GM12878 (cell line): ENCODE measurements at regions not wholly inside any gene's neighbourhood (a gene's known extent, or its start where the extent isn't known, plus 50 kb on each side); places are given as distances from the start of the nearest gene placed in this dataset.

Experiments used
- ATAC-seq: fragments of 200-7000 bp; cut with Tn5 transposase; 3 replicates; pipeline ENCODE4 v1.9.1; 2020; ENCODE audit warnings: mild to moderate bottlenecking, moderate library complexity
- BruUV-seq: library from RNA; stranded (reverse); fragments of 400-500 nt; replicated peaks from 2 replicates; lab custom pipeline; 2021; lab: Mats Ljungman, UMichigan
- CTCF ChIA-PET: fragments of 300-600 bp; sonication (Branson Sonifier 250); formaldehyde crosslinking; extraction: SDS; loops from one replicate; lab custom pipeline; 2021; ENCODE audit warnings: inconsistent platforms; lab: Yijun Ruan, JAX
- POLR2A ChIA-PET: fragments of 350-600 bp; formaldehyde crosslinking; extraction: SDS; loops from one replicate; lab custom pipeline; 2021; ENCODE audit warnings: inconsistent platforms; lab: Charles Lee
- RAD21 ChIA-PET: fragments of 300-600 bp; sonication (Branson Sonifier 250); formaldehyde crosslinking; loops from one replicate; lab custom pipeline; 2023; ENCODE audit warnings: antibody characterized with exemption; ENCODE audit not compliant: unreplicated experiment; lab: Charles Lee
- SMC1A ChIA-PET: fragments of 300-600 bp; sonication (Branson Sonifier 250); formaldehyde crosslinking; loops from one replicate; lab custom pipeline; 2023; ENCODE audit not compliant: unreplicated experiment, uncharacterized antibody; lab: Charles Lee
- DNase-seq: peaks from one replicate; pipeline ENCODE4 v3.0.0-alpha.2; 2011; ENCODE audit warnings: low read depth, low spot score
- FAIRE-seq: peaks from 3 replicates; lab custom pipeline; 2011; peaks lifted over from hg19 to GRCh38; lab: Jason Lieb, UNC
- H2AFZ ChIP-seq: 2 replicates; pipeline ENCODE4 v1.6.0; 2011; ENCODE audit warnings: low read depth, low read length, control low read depth; ENCODE audit not compliant: control insufficient read depth
- H3K27ac ChIP-seq: 2 replicates; pipeline ENCODE4 v1.5.1; 2011; ENCODE audit warnings: control low read depth; ENCODE audit not compliant: control insufficient read depth, insufficient read depth
- H3K27me3 ChIP-seq, 2 experiments: replicated peaks in 1 of 2; 2 replicates each; pipeline versions ENCODE4 v1.6.0 to v1.6.1; 2011; ENCODE audit warnings: low read length in 1 of 2; ENCODE audit not compliant: control insufficient read depth in 2 of 2, insufficient read depth in 2 of 2
- H3K36me3 ChIP-seq, 2 experiments: 2 replicates each; pipeline ENCODE4 v1.5.1; 2011; ENCODE audit warnings: low read length in 1 of 2; ENCODE audit not compliant: control insufficient read depth in 2 of 2, insufficient read depth in 2 of 2
- H3K4me1 ChIP-seq: 2 replicates; pipeline ENCODE4 v1.6.1; 2011; ENCODE audit warnings: mild to moderate bottlenecking, low read length, moderate library complexity, mixed read lengths; ENCODE audit not compliant: control insufficient read depth, insufficient read depth
- H3K4me2 ChIP-seq: 2 replicates; pipeline ENCODE4 v1.6.0; 2011; ENCODE audit warnings: control low read depth; ENCODE audit not compliant: control insufficient read depth, insufficient read depth
- H3K4me3 ChIP-seq: fragments of 200-600 bp; sonication (generic); 2 replicates; pipeline ENCODE4 v1.5.1; 2016
- H3K79me2 ChIP-seq: 2 replicates; pipeline ENCODE4 v1.6.0; 2011; ENCODE audit warnings: low read length; ENCODE audit not compliant: control insufficient read depth, insufficient read depth
- H3K9ac ChIP-seq: 2 replicates; pipeline ENCODE4 v1.8.0; 2011; ENCODE audit warnings: low read length, control low read depth, mixed read lengths; ENCODE audit not compliant: control insufficient read depth, insufficient read depth
- H3K9me3 ChIP-seq: replicated peaks from 3 replicates; pipeline ENCODE4 v1.5.1; 2011; ENCODE audit warnings: mild to moderate bottlenecking, low read length; ENCODE audit not compliant: control insufficient read depth, insufficient read depth
- H4K20me1 ChIP-seq: 2 replicates; pipeline ENCODE4 v1.6.0; 2011; ENCODE audit not compliant: control insufficient read depth, insufficient read depth
- EZH2 ChIP-seq: IDR thresholded peaks from 2 replicates; pipeline ENCODE4 v1.6.1; 2012; ENCODE audit warnings: low read depth, mild to moderate bottlenecking, control low read depth, inconsistent platforms, low read length, borderline replicate concordance; ENCODE audit not compliant: control insufficient read depth
- MYC ChIP-seq: IDR thresholded peaks from 2 replicates; pipeline ENCODE4 v1.6.1; 2011; ENCODE audit warnings: mild to moderate bottlenecking, low read length, moderate library complexity, inconsistent platforms; ENCODE audit not compliant: insufficient read depth, insufficient replicate concordance, insufficient read length, severe bottlenecking
- TARDBP ChIP-seq: IDR thresholded peaks from 2 replicates; pipeline ENCODE4 v1.6.1; 2016; ENCODE audit warnings: borderline replicate concordance
- TCF7 ChIP-seq: IDR thresholded peaks from 2 replicates; pipeline ENCODE4 v1.6.1; 2014; ENCODE audit warnings: antibody characterized with exemption, borderline replicate concordance
- WGBS: methylation state at CpG from one replicate; pipeline ENCODE4 v1.1.6; 2016; ENCODE audit warnings: low lambda C conversion rate; ENCODE audit not compliant: insufficient replicate concordance, insufficient coverage; ENCODE audit errors: missing lambda C conversion rate; 5-methylcytosine and 5-hydroxymethylcytosine counted together
- in situ Hi-C: fragments of 300-500 bp; cut with MboI; formaldehyde crosslinking; loops from 9 replicates; pipeline ENCODE4 v1.14.3; 2018; ENCODE audit warnings: mixed read lengths
- intact Hi-C: fragments of 100-400 bp; cut with micrococcal nuclease; formaldehyde crosslinking; loops from one replicate; pipeline ENCODE4 v1.14.2; 2022; ENCODE audit not compliant: unreplicated experiment
- TF ChIP-seq, protein P1 (sequence below): fragments of 150-350 bp; IDR thresholded peaks from 2 replicates; pipeline ENCODE4 v1.6.1; 2014; ENCODE audit warnings: mild to moderate bottlenecking, low read depth, low read length
- TF ChIP-seq, protein P2 (sequence below): IDR thresholded peaks from 2 replicates; pipeline ENCODE4 v1.6.1; 2012; ENCODE audit warnings: low read length, inconsistent platforms
- TF ChIP-seq, protein P3 (sequence below): IDR thresholded peaks from 2 replicates; pipeline ENCODE4 v1.6.1; 2012; ENCODE audit warnings: low read depth, low read length, improper control_type of control experiment
- TF ChIP-seq, protein P4 (sequence below): fragments of 450-650 bp; IDR thresholded peaks from 2 replicates; pipeline ENCODE4 v1.6.1; 2017; ENCODE audit warnings: mild to moderate bottlenecking

DNA sequence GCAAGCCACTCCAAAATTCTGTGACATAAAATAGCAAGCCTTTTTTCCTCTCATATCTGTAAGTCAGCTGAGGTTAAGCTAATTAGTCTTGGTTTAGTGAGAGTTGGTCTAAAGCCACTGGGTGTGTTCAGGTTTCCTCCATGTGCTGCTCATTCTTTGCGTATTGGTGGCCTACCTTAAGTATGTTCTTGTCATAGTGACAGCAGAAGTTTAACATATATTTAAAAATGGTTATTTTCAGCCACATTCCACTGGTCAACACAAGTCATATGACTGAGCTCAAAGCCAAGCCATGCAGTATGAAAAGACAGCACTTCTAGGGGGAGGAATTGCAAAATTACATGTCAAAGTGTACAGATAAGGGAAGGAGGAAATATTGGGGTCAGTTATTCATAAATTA lies 100.5 kb upstream of the FGF10 start (continued):
- TF ChIP-seq MYC (no peak), TARDBP (no peak), EZH2 (no peak), TCF7 (no peak)
- TF ChIP-seq, protein P1, sequence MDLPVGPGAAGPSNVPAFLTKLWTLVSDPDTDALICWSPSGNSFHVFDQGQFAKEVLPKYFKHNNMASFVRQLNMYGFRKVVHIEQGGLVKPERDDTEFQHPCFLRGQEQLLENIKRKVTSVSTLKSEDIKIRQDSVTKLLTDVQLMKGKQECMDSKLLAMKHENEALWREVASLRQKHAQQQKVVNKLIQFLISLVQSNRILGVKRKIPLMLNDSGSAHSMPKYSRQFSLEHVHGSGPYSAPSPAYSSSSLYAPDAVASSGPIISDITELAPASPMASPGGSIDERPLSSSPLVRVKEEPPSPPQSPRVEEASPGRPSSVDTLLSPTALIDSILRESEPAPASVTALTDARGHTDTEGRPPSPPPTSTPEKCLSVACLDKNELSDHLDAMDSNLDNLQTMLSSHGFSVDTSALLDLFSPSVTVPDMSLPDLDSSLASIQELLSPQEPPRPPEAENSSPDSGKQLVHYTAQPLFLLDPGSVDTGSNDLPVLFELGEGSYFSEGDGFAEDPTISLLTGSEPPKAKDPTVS = no peak
- TF ChIP-seq, protein P2, sequence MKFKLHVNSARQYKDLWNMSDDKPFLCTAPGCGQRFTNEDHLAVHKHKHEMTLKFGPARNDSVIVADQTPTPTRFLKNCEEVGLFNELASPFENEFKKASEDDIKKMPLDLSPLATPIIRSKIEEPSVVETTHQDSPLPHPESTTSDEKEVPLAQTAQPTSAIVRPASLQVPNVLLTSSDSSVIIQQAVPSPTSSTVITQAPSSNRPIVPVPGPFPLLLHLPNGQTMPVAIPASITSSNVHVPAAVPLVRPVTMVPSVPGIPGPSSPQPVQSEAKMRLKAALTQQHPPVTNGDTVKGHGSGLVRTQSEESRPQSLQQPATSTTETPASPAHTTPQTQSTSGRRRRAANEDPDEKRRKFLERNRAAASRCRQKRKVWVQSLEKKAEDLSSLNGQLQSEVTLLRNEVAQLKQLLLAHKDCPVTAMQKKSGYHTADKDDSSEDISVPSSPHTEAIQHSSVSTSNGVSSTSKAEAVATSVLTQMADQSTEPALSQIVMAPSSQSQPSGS = no peak
- TF ChIP-seq, protein P3, sequence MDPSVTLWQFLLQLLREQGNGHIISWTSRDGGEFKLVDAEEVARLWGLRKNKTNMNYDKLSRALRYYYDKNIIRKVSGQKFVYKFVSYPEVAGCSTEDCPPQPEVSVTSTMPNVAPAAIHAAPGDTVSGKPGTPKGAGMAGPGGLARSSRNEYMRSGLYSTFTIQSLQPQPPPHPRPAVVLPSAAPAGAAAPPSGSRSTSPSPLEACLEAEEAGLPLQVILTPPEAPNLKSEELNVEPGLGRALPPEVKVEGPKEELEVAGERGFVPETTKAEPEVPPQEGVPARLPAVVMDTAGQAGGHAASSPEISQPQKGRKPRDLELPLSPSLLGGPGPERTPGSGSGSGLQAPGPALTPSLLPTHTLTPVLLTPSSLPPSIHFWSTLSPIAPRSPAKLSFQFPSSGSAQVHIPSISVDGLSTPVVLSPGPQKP = no peak
- TF ChIP-seq, all 136 proteins: peak for 0

DNA sequence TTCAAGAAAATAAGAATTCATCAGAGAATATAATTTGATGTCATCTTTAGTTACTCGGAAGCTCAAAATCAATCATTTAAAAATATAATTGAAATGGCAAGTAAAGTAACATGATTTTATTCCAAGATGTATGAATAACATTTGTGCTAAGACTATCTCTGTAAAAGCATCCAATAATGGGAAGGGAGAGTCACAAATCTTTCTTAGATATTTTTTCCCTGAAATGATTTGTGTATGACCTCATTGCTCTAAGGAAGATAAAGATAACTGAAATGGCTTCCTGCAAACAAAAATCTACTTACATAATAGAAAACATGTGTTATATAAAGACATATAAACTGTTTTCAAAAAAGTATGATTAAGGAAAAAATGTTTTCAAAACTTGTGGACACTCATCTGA lies 97.4 kb upstream of the FGF10 start:
- no peak for FAIRE-seq
- CTCF ChIA-PET = interaction anchor here (0.6 kb wide), 1 partner anchor 10 kb away, joined by 4 read pairs; no protein-coding TSS in a partner anchor
- no peak for ATAC-seq
- RAD21 ChIA-PET = no interaction called here
- Histone ChIP-seq H3K9ac (no peak overlapping the region), H4K20me1 (no peaks in the 10 kb centered on the region)
- DNase-seq = no peak
- TF ChIP-seq, protein P4, sequence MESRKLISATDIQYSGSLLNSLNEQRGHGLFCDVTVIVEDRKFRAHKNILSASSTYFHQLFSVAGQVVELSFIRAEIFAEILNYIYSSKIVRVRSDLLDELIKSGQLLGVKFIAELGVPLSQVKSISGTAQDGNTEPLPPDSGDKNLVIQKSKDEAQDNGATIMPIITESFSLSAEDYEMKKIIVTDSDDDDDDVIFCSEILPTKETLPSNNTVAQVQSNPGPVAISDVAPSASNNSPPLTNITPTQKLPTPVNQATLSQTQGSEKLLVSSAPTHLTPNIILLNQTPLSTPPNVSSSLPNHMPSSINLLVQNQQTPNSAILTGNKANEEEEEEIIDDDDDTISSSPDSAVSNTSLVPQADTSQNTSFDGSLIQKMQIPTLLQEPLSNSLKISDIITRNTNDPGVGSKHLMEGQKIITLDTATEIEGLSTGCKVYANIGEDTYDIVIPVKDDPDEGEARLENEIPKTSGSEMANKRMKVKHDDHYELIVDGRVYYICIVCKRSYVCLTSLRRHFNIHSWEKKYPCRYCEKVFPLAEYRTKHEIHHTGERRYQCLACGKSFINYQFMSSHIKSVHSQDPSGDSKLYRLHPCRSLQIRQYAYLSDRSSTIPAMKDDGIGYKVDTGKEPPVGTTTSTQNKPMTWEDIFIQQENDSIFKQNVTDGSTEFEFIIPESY = no peak
- TF ChIP-seq, all 136 proteins: peak for 0
- POLR2A ChIA-PET = no interaction called here
- Histone ChIP-seq H3K4me1 (no peaks in the 10 kb centered on the region), H3K27ac (no peak overlapping the region), H3K4me3 (no peak overlapping the region), H2AFZ (no peak overlapping the region), H3K79me2 (no peaks in the 10 kb centered on the region), H3K4me2 (no peak overlapping the region), H3K36me3 (no peaks in the 10 kb centered on the region), H3K9me3 (no peaks in the 10 kb centered on the region), H3K27me3 (no peaks in the 10 kb centered on the region)
- intact Hi-C loops (no loop called here), in situ Hi-C loops (no loop called here)
- BruUV-seq = no TSS peak
- 0% methylated on average over 1 of the region's 1 CpG for WGBS
- SMC1A ChIA-PET = interaction anchor here (1.0 to 1.1 kb wide), 2 partner anchors 9 to 12 kb away, joined by 3 read pairs; no protein-coding TSS in a partner anchor
